ENCODE measurements at regions not wholly inside any gene's neighbourhood (a gene's known extent, or its start where the extent isn't known, plus 50 kb on each side); places are given as distances from the start of the nearest gene placed in this dataset.
A peak's percentile ranks its signal among the peaks of the same experiment; 100 is the strongest.

DNA sequence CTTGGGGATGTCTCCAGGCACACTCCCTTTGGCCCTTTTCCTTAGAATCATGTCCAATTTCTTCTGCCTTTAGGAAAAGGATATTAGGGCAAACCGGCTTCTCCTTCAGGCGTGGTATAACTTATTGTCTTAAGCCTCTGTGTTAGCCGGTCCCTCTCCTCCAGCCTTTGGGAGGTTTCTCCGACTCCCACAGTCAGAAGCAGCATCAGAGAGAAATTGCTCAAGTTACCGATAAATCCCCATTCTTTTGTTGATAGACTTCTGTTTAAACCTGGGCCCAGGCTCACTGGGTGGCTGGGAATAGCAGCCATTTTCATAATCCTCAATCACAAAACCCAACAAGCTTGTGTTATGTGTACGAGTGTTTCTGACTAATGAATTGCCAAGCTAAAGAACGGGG is 85.4 kb upstream of the KAZN start:
- peaks cover 2% of the 10 kb centered on the region for H3K9me3 ChIP-seq (ENCODE audit: control insufficient read depth, low read depth, low read length)
- H3K9me1 ChIP-seq (ENCODE audit: control insufficient read depth, extremely low read depth, insufficient read depth, low read length), result no peaks in the 10 kb centered on the region
- H4K20me1 ChIP-seq (ENCODE audit: control insufficient read depth, extremely low read depth, insufficient read depth, low read length), result no peaks in the 10 kb centered on the region
- no peak overlapping the region for H3K4me2 ChIP-seq (ENCODE audit: control insufficient read depth, extremely low read depth, insufficient read depth, low read depth, low read length)
- no peaks in the 10 kb centered on the region for H3K36me3 ChIP-seq (ENCODE audit: control insufficient read depth in 2 of 2, extremely low read depth in 1 of 2, insufficient read depth in 2 of 2, low read length in 2 of 2)
- TF ChIP-seq, protein P1, sequence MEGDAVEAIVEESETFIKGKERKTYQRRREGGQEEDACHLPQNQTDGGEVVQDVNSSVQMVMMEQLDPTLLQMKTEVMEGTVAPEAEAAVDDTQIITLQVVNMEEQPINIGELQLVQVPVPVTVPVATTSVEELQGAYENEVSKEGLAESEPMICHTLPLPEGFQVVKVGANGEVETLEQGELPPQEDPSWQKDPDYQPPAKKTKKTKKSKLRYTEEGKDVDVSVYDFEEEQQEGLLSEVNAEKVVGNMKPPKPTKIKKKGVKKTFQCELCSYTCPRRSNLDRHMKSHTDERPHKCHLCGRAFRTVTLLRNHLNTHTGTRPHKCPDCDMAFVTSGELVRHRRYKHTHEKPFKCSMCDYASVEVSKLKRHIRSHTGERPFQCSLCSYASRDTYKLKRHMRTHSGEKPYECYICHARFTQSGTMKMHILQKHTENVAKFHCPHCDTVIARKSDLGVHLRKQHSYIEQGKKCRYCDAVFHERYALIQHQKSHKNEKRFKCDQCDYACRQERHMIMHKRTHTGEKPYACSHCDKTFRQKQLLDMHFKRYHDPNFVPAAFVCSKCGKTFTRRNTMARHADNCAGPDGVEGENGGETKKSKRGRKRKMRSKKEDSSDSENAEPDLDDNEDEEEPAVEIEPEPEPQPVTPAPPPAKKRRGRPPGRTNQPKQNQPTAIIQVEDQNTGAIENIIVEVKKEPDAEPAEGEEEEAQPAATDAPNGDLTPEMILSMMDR (optimal IDR thresholded peaks at IDR 0.05 in 1 of 3, IDR thresholded peaks at IDR 0.05 in 1 of 3, conservative IDR thresholded peaks at IDR 0.05 in 1 of 3; ENCODE audit: extremely low read depth in 1 of 3, insufficient read depth in 2 of 3, low read length in 3 of 3), result no peak
- no peak for TF ChIP-seq EZH2 (IDR thresholded peaks at IDR 0.05; ENCODE audit: low read length)
- no peaks in the 10 kb centered on the region for H3K27me3 ChIP-seq (ENCODE audit: control insufficient read depth, extremely low read depth, insufficient read depth, low read length)
- H3K4me1 ChIP-seq (ENCODE audit: control insufficient read depth, extremely low read depth, insufficient read depth, low read length), result peaks cover 14% of the 10 kb centered on the region
- no peak overlapping the region for H2AFZ ChIP-seq (ENCODE audit: control insufficient read depth, low read length)
- DNase-seq (ENCODE audit: low read depth, low spot score), result no peak
- H3K27ac ChIP-seq (ENCODE audit: control insufficient read depth, insufficient read depth, low read length), result no peak overlapping the region
- no peaks in the 10 kb centered on the region for H3K79me2 ChIP-seq (ENCODE audit: control insufficient read depth, insufficient read depth, low read length)
- no peak for FAIRE-seq
- H3K9ac ChIP-seq (ENCODE audit: control insufficient read depth, extremely low read depth, insufficient read depth, low read length), result no peak overlapping the region
- H3K4me3 ChIP-seq (ENCODE audit: control insufficient read depth in 2 of 3, extremely low read depth in 1 of 3, insufficient read depth in 2 of 3, low read depth in 1 of 3, low read length in 3 of 3), result no peak overlapping the region
- dilution Hi-C loops (cut with MboI; ENCODE audit: extremely low pct_ligation_motif_present, low sequenced_read_pairs), result no loop called here

DNA sequence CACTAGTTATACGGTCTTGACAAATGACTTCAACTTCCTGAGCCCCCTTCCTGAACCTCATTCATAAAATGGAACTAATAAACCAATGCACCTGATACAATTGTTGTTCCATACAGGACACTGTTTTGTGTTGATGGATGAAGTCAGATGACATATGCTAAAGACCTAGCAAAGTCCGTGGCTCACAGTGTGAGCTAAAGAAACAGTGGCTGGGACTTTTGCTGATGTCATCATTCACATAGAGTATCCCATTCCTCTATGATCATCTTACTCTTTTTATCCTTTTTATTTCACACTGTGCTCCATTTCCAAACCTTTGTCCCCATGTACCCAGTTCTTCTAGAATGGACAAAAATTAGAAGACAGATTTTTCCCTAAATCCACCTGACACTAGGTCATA is 83.7 kb upstream of the KAZN start:
- no peaks in the 10 kb centered on the region for H3K9me1 ChIP-seq (ENCODE audit: control insufficient read depth, extremely low read depth, insufficient read depth, low read length)
- H3K4me2 ChIP-seq (ENCODE audit: control insufficient read depth, extremely low read depth, insufficient read depth, low read depth, low read length), result no peak overlapping the region
- H3K4me1 ChIP-seq (ENCODE audit: control insufficient read depth, extremely low read depth, insufficient read depth, low read length), result peaks cover 27% of the 10 kb centered on the region
- DNase-seq (ENCODE audit: low read depth, low spot score) (no peak), FAIRE-seq (peak; percentile 48)
- H3K9me3 ChIP-seq (ENCODE audit: control insufficient read depth, low read depth, low read length), result peaks cover 2% of the 10 kb centered on the region
- TF ChIP-seq EZH2 (IDR thresholded peaks at IDR 0.05; ENCODE audit: low read length), result no peak
- TF ChIP-seq, protein P1 (optimal IDR thresholded peaks at IDR 0.05 in 1 of 3, IDR thresholded peaks at IDR 0.05 in 1 of 3, conservative IDR thresholded peaks at IDR 0.05 in 1 of 3; ENCODE audit: extremely low read depth in 1 of 3, insufficient read depth in 2 of 3, low read length in 3 of 3), result no peak
- no peak overlapping the region for H3K27ac ChIP-seq (ENCODE audit: control insufficient read depth, insufficient read depth, low read length)
- dilution Hi-C loops (cut with MboI; ENCODE audit: extremely low pct_ligation_motif_present, low sequenced_read_pairs), result no loop called here
- no peak overlapping the region for H3K9ac ChIP-seq (ENCODE audit: control insufficient read depth, extremely low read depth, insufficient read depth, low read length)
- no peaks in the 10 kb centered on the region for H3K36me3 ChIP-seq (ENCODE audit: control insufficient read depth in 2 of 2, extremely low read depth in 1 of 2, insufficient read depth in 2 of 2, low read length in 2 of 2)
- no peaks in the 10 kb centered on the region for H3K79me2 ChIP-seq (ENCODE audit: control insufficient read depth, insufficient read depth, low read length)
- H3K27me3 ChIP-seq (ENCODE audit: control insufficient read depth, extremely low read depth, insufficient read depth, low read length), result no peaks in the 10 kb centered on the region
- H4K20me1 ChIP-seq (ENCODE audit: control insufficient read depth, extremely low read depth, insufficient read depth, low read length), result no peaks in the 10 kb centered on the region
- no peak overlapping the region for H3K4me3 ChIP-seq (ENCODE audit: control insufficient read depth in 2 of 3, extremely low read depth in 1 of 3, insufficient read depth in 2 of 3, low read depth in 1 of 3, low read length in 3 of 3)
- no peak overlapping the region for H2AFZ ChIP-seq (ENCODE audit: control insufficient read depth, low read length)
